ENCODE measurements at regions not wholly inside any gene's neighbourhood (a gene's known extent, or its start where the extent isn't known, plus 50 kb on each side); places are given as distances from the start of the nearest gene placed in this dataset.

DNA sequence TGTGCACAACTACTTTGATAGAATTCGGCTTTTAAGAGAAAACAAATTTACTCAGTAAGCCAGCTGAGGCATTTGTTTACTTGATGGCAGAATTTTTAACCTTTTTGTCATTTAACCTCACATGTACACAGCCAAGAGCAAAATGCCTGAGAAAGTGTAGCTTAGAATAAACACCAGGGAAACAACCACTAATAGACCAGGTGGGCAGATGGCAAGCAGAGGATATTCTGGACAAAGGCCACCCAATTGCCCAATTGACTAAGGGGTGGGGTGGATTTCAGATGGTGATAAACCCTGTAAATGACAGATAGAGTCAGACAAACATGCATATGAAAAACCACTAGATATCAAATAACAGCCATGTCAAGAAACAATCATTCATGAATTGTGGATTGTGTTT, 190.7 kb upstream of the FBXL4 start:
- no peak for DNase-seq

DNA sequence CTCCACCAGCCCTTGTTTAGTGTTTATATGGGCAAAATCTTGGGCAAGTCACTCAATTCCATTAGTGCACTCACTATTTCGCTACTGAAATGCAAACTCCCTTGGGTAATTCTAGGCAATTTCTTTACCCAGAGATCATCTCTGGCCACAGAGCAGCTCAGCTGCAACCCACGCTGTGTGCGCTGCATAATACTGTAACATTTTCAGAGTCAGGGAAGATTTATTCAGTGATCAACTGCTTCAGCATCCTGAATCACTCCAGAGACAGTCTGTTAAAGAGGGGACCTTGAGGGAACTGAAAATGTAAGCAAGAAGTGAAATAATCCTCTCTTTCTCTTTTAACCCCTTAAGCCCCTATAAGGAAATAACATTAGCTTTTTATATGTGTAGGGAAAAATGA, 189.6 kb upstream of the FBXL4 start:
- DNase-seq: no peak

DNA sequence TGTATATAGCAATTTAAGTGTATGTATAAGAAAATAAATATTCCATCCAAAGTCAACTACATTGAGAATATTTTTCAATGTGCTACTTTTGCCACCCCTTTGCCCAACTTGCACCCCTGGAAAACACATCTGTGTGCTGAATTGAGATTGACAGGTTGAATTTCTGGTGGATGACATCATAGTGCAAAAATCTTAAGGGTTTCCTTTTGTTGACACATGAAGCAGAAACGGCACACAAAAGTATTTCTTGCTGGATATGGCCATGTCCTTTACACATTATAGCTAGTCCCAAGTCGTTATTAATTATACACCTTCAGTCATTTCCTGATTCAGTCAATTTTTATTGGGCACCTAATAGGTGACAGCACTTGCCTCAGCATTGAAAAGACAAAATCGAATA, 188.7 kb upstream of the FBXL4 start:
- DNase-seq: no peak

DNA sequence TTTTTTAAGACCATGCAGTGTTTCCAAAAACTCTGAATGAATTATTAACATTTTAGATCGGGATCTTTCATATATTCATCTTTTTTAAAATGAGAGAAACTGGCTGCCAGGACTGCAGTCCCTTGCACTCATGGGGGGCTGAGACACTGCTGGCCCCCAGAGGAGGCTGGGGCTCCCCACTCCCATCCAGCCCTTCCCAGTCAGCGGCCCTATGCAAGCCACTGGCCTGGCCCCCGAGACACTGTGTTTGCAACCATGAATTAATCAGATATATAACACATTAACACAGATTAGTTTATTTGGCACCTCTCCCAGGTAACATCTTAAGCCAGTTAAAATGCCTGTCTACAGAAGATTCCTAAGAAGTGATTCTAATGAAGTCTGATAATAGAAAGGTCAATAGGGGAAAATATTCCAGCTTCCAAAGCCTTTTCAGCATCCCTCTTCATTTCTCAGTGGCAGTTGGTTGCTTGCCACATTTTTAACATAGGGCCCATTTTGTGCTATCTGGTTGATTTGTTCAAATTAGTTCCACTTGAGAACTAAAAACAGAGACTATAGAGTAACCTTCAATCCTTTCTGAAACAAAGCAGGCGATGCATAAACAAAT, 184.4 kb upstream of the FBXL4 start:
- DNase-seq: no peak

DNA sequence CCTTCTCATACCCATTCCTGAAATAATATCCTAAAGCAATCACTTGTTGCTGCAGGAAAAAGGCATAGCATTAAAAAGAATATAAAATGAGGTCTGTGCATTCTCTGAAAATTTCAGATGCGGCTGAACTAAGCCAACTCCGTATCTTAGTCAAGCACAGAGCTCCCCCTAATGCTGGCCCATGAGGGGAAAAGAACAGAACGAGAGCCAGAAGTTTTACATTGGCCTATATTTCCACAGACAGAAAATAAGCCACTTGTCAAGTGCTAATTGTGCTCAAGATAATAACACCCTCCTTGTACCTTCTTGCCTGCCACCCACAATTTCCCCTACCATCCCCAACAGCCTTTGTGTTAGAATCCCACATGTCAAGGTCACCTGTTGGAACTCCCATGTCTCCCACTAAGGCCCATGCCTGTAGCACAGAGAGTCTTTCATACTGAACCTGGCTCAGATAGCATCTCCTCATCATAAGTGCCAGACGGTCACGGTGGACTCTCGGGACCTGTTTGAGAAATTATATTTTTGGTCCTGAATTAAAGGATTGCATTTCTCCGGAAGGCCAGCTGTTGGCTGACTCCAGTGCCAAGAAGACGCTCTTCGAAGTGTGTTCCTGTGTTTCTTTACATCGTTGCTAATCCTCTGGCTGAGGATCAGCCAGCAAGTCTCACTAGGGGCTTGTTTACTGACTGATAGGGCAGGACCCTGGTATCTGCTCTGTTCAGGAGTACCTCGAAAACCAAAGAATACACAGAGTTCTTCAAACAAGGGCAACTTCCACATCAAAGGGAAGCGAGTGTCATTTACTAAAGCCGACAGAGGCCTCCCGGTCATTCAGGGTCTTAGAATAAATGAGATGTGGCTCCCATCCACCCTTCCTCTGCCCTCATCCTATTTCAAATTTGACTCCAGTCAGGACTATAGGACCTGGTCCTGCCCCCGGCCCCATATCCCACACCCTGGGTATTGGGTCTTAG, 183.4 kb upstream of the FBXL4 start:
- DNase-seq: no peak

DNA sequence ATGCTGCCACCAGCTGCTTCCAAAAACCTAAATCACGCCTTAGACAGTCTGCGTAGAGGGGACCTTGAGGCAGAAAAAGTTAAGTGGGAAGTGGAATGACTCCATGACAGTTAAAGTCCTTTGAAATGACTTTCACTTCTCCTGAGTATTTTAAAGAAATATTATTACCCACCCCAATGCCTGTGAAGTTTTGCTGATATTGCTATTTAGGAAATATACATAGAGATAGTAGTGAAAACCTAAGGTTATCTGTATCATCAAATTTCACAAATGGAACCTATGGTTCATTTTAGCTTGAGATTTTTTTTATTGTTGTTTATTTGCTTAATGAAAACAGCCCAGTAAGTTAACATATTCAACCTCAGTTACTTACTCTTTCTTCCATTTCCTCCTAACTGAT, 182.1 kb upstream of the FBXL4 start:
- no peak for DNase-seq

DNA sequence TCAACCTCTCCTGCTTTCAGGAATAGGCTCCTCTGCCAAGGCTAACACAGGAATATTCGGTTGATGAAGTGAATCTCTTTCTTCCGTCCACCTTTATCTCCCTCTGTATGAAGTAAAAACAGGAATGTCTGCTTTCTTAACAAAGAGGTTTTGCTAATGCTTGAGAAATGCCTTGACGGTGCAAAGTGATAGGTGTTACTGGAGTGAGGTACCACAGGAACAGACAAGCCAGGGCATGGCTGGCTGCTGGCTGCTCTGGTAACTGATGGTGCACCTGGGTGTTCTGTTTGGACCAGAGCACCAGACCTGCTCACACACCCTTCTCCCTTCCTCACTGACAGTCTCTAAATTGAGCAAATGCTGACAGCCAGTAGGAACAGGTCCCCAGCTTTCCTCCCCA, 174.0 kb upstream of the FBXL4 start:
- no peak for DNase-seq

DNA sequence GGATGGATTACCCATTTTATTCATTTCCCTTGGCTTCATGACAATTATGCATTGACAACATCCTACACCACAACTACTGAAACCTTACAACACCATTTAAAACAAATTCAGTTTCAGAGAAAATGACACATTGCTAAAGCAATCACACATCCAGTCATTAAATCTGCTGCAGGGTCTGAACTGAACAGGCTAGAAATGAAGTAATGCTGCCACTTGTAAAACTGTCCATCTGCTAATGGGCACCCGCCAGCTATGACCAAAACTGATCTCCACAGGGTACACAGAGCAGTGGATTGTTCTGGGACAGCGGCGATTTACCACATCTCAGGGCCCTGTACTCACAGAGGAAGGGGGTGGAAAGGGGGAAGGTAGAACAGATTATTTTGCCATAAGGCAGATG, 172.9 kb upstream of the FBXL4 start:
- no peak for DNase-seq

DNA sequence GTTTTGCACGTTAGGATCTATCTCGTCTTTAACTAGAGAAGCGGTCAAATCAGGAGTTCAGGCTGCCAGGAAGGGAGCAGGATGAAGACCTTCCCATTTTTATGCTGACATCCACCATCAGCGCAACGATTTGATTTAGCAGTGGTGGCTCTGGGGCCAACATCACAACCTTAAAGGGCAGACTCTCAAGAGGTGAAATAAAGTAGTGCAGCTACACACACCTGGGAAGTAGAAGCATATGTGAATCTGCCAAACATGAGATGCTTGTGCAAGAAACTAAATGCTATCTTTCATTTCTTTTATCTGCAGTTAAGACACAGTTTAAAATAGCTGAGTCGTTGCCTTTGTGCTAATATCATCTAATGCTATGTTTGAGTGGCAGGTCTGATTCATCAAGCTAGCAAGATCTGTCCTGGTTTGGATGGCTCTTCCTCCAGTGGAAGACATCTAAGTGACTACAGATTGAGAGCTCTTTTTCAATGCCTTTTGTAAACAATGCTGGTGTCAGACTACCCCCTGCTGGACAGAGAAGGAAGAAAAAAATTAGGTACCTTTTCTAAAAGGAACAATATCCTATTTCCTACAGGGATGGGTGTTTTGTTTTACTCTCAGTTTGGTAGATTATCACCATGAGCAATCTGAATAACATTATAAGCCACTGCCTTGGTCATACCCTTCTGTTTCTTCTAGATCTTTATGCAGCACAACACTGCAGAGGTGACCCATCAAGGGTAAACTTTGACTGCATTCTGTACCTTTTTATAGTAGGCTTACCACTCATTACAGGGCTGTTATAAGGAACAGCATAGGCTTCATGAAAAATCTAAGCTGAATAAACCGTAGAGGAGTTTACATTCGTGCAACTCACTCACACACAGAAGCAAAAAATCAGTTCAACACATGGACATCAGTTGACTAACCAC, 171.6 kb upstream of the FBXL4 start:
- peak; percentile 11 for DNase-seq

DNA sequence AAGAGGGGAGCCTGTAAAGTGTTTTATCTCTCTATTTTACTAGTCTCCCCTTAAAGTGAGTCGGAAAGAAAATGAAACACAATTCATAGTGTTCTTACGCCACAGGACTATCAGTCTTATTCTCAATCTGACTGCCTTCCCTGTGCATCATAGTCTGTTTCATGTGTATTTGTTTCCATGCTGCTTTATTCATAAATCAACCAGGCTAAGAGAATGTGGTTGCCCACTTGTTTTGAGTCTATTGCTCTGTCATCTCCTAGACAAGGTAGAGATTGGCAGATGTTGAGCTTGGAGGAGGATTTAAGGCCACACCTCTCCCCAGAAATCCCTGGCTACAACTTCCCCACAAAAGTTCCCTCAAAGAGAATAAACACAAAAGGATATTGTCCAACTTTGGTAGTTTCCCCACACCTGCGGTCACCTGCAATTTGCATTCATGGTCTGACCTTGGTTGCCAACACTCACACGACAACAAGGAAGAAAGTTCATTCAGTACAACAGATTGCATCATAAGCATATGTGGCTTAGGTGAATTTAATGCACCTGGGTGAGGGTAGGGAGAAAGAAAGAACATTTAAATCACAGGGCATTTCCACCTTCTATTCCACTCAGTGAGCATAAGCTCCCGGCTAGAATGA, 167.1 kb upstream of the FBXL4 start:
- no peak for DNase-seq

DNA sequence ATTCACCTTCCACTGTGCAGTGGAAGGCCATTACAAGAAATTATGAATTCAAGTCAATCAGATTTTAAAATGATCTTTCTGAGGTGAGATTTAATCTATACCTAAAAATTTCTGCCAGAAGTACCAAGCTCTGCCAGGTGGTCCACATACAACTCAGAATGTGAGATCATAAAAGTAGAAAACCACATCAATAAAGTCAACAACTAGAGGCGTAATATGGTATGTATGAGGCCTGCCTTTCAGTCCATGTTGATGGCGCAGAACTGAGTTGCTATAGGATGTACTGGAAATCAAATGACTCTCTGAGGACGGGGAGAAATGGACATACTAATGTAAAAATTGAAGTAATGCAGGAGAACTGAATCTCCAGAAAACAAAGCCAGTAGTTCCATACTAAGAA, 163.8 kb upstream of the FBXL4 start:
- DNase-seq: no peak

DNA sequence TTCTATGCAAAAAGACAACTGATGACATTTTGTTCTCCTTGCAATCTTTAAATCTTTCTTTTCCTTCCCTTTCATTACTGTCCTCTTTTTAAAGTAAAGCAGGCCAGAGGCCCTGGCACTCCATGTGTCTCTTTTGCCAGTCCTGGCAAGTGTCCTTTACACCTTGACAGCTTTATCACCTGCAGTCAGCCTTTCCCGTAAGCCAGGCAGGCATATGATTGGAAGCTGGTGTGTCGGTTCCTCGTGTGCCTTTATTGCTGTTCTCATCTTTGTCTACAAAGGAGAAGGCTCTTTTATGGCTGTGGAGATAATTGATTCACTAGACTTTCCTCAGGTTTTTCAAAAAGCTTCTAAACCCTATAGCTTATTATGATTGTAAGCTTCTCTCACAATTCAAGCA, 162.3 kb upstream of the FBXL4 start:
- no peak for DNase-seq

DNA sequence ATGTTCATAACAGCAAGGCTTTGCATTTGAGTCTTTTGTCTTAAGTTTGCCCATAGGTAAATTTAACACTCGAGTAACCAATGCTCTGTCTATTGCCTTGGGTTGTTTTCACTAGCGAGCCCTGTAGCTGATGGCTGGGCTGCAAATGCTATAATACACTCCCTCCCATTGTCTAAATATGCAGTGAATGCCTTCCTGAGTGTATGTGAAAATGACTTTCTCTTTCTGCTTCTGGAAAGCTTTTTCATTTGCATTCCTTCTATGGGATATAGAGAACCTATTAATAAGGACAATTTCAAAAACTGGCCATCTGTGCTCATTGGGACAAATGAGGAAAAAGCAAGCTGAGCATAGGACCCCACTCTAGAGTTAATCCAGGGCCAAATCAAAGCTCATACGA, 156.5 kb upstream of the FBXL4 start:
- DNase-seq: no peak

DNA sequence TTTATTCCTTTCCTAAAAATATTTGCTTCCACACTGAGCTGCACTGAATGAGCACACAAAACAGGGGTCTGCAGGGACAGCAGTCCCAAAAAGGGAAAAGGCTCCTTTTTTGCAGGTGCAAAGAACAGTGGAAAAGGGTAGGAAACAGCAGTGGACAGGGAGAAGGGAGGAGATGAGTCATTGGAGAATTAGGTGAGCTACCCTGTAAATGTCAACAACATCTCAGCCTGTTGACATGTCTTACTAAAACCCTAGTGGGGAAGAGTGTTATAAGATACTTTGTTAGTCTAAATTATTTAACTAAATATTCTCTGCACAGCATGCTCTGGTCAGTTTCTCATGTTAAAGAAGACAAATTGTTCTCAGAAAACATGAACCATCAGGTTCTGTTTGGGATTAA, 151.5 kb upstream of the FBXL4 start:
- DNase-seq: no peak

DNA sequence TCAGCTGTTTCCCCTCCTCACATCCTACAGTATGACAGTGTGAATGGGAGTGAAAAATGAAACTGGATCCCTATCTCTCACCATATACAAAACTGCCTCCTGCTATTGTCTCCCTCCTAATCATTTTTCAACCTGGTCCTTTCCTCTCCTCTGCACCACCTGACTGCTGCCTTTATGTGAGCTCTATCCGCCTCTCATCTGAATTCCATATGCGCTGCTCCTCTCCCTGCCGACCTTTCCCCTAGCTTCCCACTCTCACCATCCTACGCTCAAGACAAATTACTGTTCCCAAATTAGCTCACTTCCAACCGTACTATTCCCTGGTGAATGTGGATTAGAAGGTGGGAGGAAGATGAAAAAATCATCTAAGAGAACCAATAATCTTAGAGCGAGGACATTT, 148.4 kb upstream of the FBXL4 start:
- DNase-seq: no peak

DNA sequence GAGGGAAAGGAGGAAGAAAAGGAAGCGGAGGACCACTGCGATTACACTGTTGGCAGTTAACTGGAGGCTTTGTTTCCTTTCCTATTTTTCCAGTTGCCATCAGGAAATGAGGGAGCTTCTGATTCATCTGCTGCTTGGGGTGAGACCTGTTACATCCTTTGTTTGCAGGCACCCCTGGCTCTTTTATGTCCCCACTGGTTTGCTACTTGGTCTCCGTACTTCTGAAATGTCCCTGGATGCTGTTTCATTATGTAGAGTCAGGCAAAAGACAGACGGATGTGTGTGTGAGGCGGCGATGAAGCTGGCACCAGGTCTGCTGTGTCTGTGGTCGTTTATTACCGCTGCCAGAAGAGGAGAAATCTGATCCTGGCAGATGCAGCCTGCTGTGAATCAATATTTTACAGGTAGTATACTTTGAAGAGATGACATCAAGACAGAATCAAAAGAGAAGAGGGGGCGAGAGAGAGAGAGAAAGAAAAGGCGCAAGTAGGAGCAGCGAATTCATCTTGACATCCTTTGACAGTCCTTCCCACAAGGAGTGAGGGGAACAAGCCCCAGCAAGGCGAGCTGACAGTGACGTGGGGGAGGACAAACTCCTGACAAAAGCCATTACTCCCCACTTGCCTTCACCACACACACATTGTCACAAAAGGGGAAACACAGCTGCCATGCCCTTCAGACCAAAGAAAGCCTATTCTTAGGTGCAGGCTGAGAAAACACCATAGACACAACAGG, 145.9 kb upstream of the FBXL4 start:
- no peak for DNase-seq

DNA sequence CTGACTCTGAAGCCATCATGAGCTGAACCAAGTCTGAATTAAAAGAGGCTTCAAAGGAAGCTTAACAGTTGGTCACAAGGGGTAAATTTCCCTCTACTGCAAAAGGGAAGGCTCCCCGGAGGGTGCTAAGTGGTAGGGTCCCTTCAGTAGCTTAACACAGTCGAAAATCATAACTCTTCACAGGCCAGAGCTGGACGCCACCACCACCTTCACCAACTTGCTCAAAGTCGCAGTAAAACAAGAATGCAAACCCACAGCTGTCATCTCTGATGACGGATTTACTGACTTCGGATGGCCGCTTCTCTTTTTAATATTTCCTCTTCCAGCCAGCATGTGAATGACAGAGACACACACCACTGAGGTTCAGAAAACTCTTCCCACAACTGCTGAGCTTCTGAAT, 144.7 kb upstream of the FBXL4 start:
- DNase-seq: no peak

DNA sequence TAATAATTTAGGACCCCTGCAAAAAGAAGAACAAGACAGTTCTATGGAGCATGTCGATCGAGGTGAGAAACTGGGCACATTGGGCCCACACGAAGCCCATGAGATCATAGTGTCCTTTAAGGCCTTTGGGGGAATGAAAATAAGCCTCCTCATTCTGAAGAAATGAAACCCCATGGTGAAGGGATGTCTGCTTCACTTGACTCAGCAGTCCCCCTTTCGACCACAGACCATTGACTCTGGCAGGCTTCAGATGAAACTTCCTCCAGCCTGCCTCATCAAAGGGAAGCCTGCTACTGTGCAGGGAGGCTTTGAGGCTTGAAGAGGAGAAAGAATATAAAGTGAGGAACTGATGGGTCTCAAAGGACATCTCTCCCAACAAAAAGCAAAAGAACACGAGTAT, 144.2 kb upstream of the FBXL4 start:
- DNase-seq: no peak

DNA sequence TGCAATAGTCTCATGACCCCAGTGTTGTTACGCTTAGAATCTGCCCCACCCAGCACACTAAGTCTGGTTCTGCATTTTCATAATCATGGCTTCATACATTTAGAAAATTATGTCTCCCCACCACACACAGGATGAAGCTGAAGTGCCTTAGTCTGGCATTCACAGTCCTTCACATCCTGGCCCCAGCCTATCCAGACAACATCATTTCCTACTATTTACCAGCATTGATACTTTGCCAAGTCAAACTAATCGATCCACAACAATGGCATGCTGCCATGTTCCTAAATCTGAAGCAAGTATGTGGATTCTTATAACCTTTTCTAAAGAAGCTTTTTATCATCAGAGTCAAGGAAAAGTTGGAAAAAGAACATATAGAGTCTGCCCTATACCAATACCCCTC, 132.4 kb upstream of the FBXL4 start:
- no peak for DNase-seq

DNA sequence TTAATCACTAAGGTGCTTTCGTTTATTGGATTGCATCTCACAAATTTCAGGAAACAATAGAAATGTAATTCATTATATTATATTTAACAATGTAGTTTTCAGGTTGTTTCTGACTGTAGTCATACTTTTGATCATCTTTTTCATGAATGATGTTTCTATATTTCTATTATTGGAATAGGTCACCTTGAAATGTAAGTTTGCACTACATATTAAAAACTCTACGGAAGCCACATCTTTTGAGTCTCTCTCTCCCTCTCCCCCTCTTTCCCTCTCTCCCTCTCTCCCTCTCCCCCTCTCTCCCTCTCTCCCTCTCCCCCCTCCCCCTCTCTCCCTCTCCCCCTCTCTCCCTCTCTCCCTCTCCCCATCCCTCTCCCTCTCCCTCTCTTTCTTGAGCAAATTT, 131.3 kb upstream of the FBXL4 start:
- DNase-seq: no peak

DNA sequence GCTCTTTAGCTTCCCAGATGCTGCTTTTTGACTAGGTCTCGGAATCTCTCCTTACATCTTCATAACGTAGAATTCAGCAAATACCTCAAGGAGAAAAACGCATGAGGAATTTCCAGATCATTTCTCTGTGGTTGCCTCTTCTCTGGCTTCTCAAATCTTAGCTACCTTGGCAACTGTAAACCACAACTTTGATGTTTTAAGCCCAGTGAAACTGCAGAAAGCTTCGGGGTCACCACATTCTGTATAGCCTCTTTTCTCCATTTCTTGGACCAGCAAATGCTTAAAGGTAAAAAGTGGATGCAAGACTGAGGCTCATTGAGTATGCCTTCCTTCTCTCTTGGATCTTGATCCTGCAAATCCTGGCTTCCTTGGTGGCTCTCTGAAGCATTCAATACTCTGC, 125.5 kb upstream of the FBXL4 start:
- no peak for DNase-seq

DNA sequence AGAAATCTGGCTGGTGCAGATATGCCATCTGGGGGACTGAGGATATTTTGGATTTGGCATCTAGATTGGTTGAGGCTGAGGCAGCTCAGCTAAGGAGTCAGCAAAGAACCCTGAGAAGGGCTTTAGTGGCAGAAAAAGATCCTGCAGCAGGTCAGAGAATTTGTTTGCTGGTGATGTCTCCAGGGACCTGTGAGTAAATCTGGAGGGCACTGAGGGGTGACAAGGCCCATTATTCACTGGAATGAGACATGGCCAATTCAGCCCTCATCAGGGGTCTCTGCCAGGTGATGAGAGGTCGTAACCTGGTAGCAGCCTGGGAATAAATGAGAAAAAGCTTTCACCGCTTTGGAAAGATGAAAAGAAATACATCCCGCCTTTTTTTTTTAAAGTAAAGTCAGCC, 118.3 kb upstream of the FBXL4 start:
- no peak for DNase-seq
